ENCODE measurements at regions not wholly inside any gene's neighbourhood (a gene's known extent, or its start where the extent isn't known, plus 50 kb on each side); places are given as distances from the start of the nearest gene placed in this dataset.

DNA sequence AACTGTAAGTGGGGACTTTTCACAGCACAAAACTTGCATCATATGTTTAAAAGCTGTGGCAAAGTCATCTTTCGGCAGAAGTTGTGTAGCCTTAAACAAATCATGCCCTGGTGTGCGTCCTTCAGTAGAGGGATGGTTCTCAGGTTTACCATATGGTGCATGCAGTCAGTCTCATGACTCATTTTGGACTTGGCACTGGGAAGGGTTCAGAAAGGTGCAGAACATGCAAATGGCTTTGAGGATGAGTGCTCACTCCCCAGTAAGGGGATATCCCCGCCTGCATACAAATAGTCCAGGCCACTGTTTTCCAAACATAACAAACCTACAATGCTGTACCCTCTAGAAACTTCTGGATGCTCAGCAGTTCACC, 260.3 kb downstream of the NDUFS4 start:
- TF ChIP-seq, protein P1, sequence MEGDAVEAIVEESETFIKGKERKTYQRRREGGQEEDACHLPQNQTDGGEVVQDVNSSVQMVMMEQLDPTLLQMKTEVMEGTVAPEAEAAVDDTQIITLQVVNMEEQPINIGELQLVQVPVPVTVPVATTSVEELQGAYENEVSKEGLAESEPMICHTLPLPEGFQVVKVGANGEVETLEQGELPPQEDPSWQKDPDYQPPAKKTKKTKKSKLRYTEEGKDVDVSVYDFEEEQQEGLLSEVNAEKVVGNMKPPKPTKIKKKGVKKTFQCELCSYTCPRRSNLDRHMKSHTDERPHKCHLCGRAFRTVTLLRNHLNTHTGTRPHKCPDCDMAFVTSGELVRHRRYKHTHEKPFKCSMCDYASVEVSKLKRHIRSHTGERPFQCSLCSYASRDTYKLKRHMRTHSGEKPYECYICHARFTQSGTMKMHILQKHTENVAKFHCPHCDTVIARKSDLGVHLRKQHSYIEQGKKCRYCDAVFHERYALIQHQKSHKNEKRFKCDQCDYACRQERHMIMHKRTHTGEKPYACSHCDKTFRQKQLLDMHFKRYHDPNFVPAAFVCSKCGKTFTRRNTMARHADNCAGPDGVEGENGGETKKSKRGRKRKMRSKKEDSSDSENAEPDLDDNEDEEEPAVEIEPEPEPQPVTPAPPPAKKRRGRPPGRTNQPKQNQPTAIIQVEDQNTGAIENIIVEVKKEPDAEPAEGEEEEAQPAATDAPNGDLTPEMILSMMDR (IDR thresholded peaks at IDR 0.05; ENCODE audit: low read depth, low read length) = no peak
- TF ChIP-seq POLR2A (IDR thresholded peaks at IDR 0.05; ENCODE audit: extremely low read depth, insufficient read length) (no peak), MYC (IDR thresholded peaks at IDR 0.05; ENCODE audit: low read depth, low read length) (no peak)
- TF ChIP-seq, protein P2, sequence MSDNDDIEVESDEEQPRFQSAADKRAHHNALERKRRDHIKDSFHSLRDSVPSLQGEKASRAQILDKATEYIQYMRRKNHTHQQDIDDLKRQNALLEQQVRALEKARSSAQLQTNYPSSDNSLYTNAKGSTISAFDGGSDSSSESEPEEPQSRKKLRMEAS (IDR thresholded peaks at IDR 0.05; ENCODE audit: low read depth, low read length) = no peak
